ENCODE measurements at regions not wholly inside any gene's neighbourhood (a gene's known extent, or its start where the extent isn't known, plus 50 kb on each side); places are given as distances from the start of the nearest gene placed in this dataset.

GRCh38 chr6:3663081-3663480 lies 88.4 kb downstream of the PXDC1 start:
- no peak for TF ChIP-seq ESRRA (IDR thresholded peaks at IDR 0.05; ENCODE audit: low read length)
- TF ChIP-seq IRF5 (IDR thresholded peaks at IDR 0.05; ENCODE audit: borderline replicate concordance): no peak
- no peak for TF ChIP-seq CTCF (IDR thresholded peaks at IDR 0.05 in 2 of 3, conservative IDR thresholded peaks at IDR 0.05 in 1 of 3; ENCODE audit: control insufficient read depth in 2 of 3, extremely low read depth in 1 of 3, insufficient read depth in 1 of 3, low read depth in 3 of 3, low read length in 3 of 3)
- TF ChIP-seq STAT3 (IDR thresholded peaks at IDR 0.05; ENCODE audit: low read depth, low read length): no peak
- TF ChIP-seq EP300 (IDR thresholded peaks at IDR 0.05; ENCODE audit: borderline replicate concordance in 1 of 2, control insufficient read depth in 1 of 2, low read depth in 2 of 2, low read length in 2 of 2): no peak
- TF ChIP-seq SREBF1 (IDR thresholded peaks at IDR 0.05; ENCODE audit: low read length): no peak
- TF ChIP-seq, protein P1, sequence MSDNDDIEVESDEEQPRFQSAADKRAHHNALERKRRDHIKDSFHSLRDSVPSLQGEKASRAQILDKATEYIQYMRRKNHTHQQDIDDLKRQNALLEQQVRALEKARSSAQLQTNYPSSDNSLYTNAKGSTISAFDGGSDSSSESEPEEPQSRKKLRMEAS (IDR thresholded peaks at IDR 0.05; ENCODE audit: low read depth, low read length): no peak
- TF ChIP-seq POLR2AphosphoS5 (IDR thresholded peaks at IDR 0.05; ENCODE audit: low read length): no peak
- TF ChIP-seq PAX5 (IDR thresholded peaks at IDR 0.05; ENCODE audit: borderline replicate concordance, low read depth, low read length): no peak
- TF ChIP-seq BACH1 (IDR thresholded peaks at IDR 0.05; ENCODE audit: borderline replicate concordance): no peak
- no peak for TF ChIP-seq SRF (IDR thresholded peaks at IDR 0.05; ENCODE audit: low read depth in 2 of 2, low read length in 2 of 2)

All from GM12878 (cell line).